ENCODE measurements at regions not wholly inside any gene's neighbourhood (a gene's known extent, or its start where the extent isn't known, plus 50 kb on each side); places are given as distances from the start of the nearest gene placed in this dataset.

- DNase-seq (no peak), ATAC-seq (replicated peaks) (no peak)
- Mint-ChIP-seq H3K4me3 (no peak overlapping the region), H3K27me3 (peaks cover 0 to 19% of the 10 kb centered on the region in 2 donors), H3K36me3 (ENCODE audit: insufficient read depth) (no peaks in the 10 kb centered on the region), H3K4me1 (ENCODE audit: low read depth in 2 of 2) (no peaks in the 10 kb centered on the region), H3K27ac (no peak overlapping the region), H3K9me3 (peaks cover 4 to 6% of the 10 kb centered on the region in 2 donors)
Observed at GRCh38 chr13:111953546-111954178, 113.3 kb upstream of the SOX1 start.

- Mint-ChIP-seq H3K4me3 (no peak overlapping the region), H3K27me3 (peaks cover 0 to 15% of the 10 kb centered on the region in 2 donors), H3K4me1 (ENCODE audit: low read depth in 2 of 2) (no peaks in the 10 kb centered on the region), H3K27ac (no peak overlapping the region), H3K36me3 (ENCODE audit: insufficient read depth) (no peaks in the 10 kb centered on the region), H3K9me3 (peaks cover 2 to 6% of the 10 kb centered on the region in 2 donors)
- ATAC-seq (replicated peaks) = no peak
- DNase-seq = no peak
Observed at GRCh38 chr13:111954661-111955411, 112.1 kb upstream of the SOX1 start.

- ATAC-seq (replicated peaks) (no peak), DNase-seq (no peak)
- Mint-ChIP-seq H3K9me3 (peaks cover 2 to 6% of the 10 kb centered on the region in 2 donors), H3K4me1 (ENCODE audit: low read depth in 2 of 2) (no peaks in the 10 kb centered on the region), H3K27me3 (peaks cover 0 to 15% of the 10 kb centered on the region in 2 donors), H3K36me3 (ENCODE audit: insufficient read depth) (no peaks in the 10 kb centered on the region), H3K4me3 (no peak overlapping the region), H3K27ac (no peak overlapping the region)
Observed at GRCh38 chr13:111955412-111956065, 111.4 kb upstream of the SOX1 start.

DNA sequence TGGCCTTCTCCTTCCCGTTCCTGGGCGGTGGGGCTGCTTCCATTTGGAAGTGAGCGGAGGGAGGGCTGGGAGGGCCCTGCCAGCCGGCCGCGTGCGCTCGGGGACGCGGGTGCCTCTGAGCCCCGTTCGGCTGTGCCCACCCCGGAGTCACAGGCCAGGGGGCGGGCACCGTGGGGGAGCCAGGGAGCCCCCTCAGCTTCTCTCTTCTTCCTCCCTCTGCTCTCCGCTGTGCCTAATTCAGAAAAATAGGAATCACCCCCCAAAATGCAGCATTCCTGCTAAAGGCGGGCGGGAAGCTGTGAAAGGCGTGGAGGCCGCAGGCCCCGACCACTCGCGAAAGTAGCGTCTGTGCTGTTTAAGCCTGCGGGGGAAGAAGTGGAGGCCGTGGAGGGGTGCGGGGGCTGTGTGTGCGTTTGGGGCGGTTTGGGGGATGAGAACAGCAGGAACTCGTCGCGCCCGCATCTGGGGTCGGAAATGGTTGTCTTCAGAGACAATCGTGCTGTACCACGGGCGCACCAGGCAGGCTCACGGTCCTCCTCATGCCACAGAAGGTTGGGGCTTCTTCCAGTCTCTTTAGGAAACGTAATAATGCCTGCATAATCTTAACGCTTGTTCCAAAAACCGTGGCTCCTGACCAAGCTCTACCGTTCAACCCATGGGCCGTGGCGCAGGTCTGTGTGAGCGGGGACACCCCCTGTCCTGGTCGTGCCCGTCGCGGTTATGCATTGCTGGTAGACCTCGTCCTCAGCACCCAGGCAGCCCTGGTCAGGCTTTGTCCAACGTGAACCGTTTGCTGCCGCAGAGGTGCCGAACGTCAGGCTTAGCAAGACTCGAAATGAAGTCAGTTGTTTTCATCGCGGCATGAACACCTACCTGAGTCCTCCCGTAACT is 110.4 kb upstream of the SOX1 start:
- ATAC-seq (replicated peaks) = no peak
- H3K27ac Mint-ChIP-seq = no peak overlapping the region
- no peak for DNase-seq
- peaks cover under 1 to 1% of the 10 kb centered on the region in 2 donors for H3K9me3 Mint-ChIP-seq
- H3K4me3 Mint-ChIP-seq = no peak overlapping the region
- H3K4me1 Mint-ChIP-seq (ENCODE audit: low read depth in 2 of 2) = no peaks in the 10 kb centered on the region
- peaks cover 0 to 10% of the 10 kb centered on the region in 2 donors for H3K27me3 Mint-ChIP-seq
- H3K36me3 Mint-ChIP-seq (ENCODE audit: insufficient read depth) = no peaks in the 10 kb centered on the region

DNA sequence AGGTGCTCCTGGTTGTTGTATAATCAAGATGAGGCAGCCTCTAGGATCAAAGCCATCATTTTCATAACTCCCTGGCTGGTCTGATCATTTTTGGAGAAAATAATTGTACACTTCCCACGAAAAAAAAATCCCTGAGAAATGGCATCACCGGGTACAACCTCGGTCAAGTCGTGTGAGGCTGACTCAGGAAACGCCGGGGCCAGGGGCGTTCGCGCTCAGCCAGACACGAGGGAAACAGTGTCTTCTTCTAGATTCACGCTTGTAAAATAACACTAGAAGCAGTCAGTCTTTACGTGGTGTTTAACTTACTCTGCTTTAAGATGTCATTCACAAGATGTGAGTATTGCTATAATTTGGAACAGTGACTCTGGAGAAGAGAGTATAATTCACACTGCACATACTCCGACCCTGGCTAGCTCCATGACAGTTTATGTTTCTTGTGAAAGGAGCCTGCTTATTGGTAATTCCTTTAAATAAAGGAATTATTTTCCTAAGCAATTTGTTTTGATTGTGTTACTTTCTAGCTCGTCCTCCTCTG is 109.0 kb upstream of the SOX1 start:
- ATAC-seq (replicated peaks) (no peak), DNase-seq (no peak)
- Mint-ChIP-seq H3K4me3 (no peak overlapping the region), H3K36me3 (ENCODE audit: insufficient read depth) (no peaks in the 10 kb centered on the region), H3K4me1 (ENCODE audit: low read depth in 2 of 2) (no peaks in the 10 kb centered on the region), H3K27ac (no peak overlapping the region), H3K9me3 (no peaks in the 10 kb centered on the region), H3K27me3 (no peaks in the 10 kb centered on the region)

GRCh38 chr13:111958612-111959395 is 108.1 kb upstream of the SOX1 start:
- ATAC-seq (replicated peaks) (no peak), DNase-seq (no peak)
- H3K4me3 Mint-ChIP-seq = no peak overlapping the region
- H3K9me3 Mint-ChIP-seq = no peaks in the 10 kb centered on the region
- H3K27me3 Mint-ChIP-seq = no peaks in the 10 kb centered on the region
- H3K27ac Mint-ChIP-seq = no peak overlapping the region
- H3K36me3 Mint-ChIP-seq (ENCODE audit: insufficient read depth) = no peaks in the 10 kb centered on the region
- no peaks in the 10 kb centered on the region for H3K4me1 Mint-ChIP-seq (ENCODE audit: low read depth in 2 of 2)

DNA sequence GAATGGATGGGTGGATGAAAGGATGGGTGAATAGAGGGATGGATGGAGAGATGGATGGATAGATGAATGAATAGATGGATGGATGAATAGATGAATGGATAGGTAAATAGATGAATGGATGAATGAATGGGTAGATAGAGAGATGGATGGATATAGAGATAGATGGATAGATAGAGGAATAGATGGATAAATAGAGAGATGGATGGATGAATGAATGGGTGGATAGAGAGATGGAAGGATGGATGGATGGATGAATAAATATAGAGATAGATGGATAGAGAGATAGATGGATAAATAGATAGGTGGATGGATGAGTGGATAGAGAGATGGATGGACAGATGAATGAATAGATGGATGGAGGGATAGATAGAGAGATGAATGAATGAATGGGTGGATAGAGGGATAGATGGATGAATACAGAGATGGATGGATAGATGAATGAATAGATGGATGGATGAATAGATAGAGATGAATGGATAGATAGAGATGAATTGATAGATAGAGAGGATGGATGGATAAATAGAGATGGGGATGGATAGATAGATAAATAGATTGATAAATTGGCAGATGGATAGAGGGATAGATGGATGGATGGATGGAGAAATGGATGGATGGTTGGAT is 106.7 kb upstream of the SOX1 start:
- Mint-ChIP-seq H3K4me3 (no peak overlapping the region), H3K27ac (no peak overlapping the region), H3K4me1 (ENCODE audit: low read depth in 2 of 2) (no peaks in the 10 kb centered on the region), H3K27me3 (no peaks in the 10 kb centered on the region), H3K36me3 (ENCODE audit: insufficient read depth) (no peaks in the 10 kb centered on the region), H3K9me3 (no peaks in the 10 kb centered on the region)
- DNase-seq = no peak
- no peak for ATAC-seq (replicated peaks)

DNA sequence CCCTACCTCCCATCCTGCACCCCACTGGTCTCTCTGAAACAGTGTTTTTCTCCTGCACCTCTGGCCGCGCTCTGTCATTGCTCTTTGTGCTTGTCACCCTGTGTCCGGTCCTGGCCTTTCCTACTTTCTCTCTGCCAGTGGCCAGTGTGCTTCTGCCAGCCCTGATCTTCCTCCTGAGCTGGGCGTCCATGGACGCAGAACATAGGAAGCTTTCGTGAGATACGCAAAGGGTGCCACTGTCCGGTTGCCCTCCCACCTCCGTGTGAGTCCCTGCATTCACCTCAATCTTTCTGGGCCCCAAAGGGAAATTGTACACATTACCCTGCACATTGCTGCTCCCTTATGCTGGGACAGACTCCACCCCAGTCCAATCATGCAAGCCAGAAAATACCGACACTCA is 105.7 kb upstream of the SOX1 start:
- no peak overlapping the region for H3K4me3 Mint-ChIP-seq
- H3K27ac Mint-ChIP-seq = no peak overlapping the region
- no peaks in the 10 kb centered on the region for H3K4me1 Mint-ChIP-seq (ENCODE audit: low read depth in 2 of 2)
- no peak for ATAC-seq (replicated peaks)
- no peaks in the 10 kb centered on the region for H3K9me3 Mint-ChIP-seq
- DNase-seq = no peak
- H3K36me3 Mint-ChIP-seq (ENCODE audit: insufficient read depth) = no peaks in the 10 kb centered on the region
- no peaks in the 10 kb centered on the region for H3K27me3 Mint-ChIP-seq

DNA sequence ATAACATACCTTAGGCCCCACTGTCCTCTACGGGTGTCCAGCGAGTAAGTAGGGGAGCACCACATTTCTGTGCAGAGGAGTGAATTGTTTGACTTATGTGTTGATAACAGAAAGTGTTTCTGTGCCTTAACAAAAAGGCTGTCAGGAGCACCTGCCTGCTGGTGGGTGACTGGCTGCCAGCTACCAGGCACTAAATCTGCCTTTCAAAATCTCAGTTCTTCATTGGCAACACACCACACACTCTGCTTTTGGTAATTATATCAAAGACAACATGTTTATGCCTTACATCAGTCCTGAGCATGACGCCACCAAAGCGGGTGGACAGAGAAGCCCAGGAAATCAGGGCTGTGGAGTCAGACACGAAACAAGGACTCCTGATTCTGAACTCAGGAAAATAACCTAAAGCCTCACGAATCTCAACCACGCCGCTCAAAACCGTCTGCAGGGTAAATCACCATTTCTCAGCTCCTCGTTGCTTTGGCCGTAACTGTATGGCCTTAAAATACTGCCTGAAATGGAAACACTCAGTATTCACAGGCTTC is 105.2 kb upstream of the SOX1 start:
- Mint-ChIP-seq H3K27me3 (no peaks in the 10 kb centered on the region), H3K4me1 (ENCODE audit: low read depth in 2 of 2) (no peaks in the 10 kb centered on the region), H3K9me3 (no peaks in the 10 kb centered on the region), H3K4me3 (no peak overlapping the region), H3K27ac (no peak overlapping the region), H3K36me3 (ENCODE audit: insufficient read depth) (no peaks in the 10 kb centered on the region)
- DNase-seq (no peak), ATAC-seq (replicated peaks) (no peak)

DNA sequence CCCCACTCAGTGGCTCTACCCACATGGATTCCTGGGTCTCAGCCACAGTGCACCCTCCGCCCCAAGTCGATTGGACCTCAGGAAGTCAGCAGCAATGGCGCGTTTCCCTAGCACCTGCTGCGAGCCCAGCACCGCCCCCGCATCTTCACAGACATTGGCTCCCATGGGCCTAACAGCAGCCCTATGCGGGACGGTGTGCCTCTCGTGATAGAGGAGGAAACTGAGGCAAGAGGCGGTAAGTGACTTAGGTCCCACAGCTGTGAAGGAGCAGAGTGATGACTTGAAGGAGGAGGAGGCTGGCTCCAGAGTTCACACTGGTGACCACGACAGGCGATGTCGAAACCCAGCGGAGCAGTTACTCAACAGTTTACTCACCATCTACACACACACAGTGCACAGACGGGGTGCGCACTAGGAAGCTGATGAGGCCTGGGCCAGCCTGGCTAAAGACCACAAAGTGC is 104.5 kb upstream of the SOX1 start:
- H3K4me1 Mint-ChIP-seq (ENCODE audit: low read depth in 2 of 2) = no peaks in the 10 kb centered on the region
- no peaks in the 10 kb centered on the region for H3K27me3 Mint-ChIP-seq
- H3K36me3 Mint-ChIP-seq (ENCODE audit: insufficient read depth) = no peaks in the 10 kb centered on the region
- H3K27ac Mint-ChIP-seq = no peak overlapping the region
- no peaks in the 10 kb centered on the region for H3K9me3 Mint-ChIP-seq
- H3K4me3 Mint-ChIP-seq = no peak overlapping the region
- DNase-seq (no peak), ATAC-seq (replicated peaks) (no peak)

GRCh38 chr13:111963031-111963430 is 103.9 kb upstream of the SOX1 start:
- Mint-ChIP-seq H3K4me3 (no peak overlapping the region), H3K27ac (no peak overlapping the region), H3K9me3 (no peaks in the 10 kb centered on the region), H3K36me3 (ENCODE audit: insufficient read depth) (no peaks in the 10 kb centered on the region), H3K4me1 (ENCODE audit: low read depth in 2 of 2) (no peaks in the 10 kb centered on the region), H3K27me3 (no peaks in the 10 kb centered on the region)
- DNase-seq (no peak), ATAC-seq (replicated peaks) (no peak)

DNA sequence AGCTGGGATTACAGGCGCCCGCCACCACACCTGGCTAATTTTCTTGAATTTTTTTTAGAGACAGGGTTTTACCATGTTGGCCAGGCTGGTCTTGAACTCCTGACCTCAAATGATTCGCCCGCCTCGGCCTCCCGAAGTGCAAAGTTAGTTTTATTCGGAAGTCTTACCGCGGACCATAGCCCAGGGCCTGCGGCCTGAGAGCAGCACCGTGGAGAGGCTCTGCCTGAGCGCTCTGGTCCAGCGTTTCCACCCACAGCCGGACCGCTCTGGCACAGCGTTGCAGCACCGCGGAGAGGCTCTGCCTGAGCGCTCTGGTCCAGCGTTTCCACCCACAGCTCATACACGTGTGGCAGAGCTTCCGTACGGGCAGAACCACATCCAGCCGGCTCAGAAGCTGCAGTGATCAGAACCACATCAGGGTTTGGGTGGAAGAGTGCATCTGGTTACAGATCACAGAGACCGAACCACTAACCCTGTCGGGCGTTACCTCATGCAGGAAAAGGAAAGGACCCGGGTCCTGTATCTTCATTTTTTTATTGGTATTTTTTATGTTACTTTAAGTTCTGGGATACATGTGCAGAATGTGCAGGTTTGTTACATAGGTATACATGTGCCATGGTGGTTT is 102.4 kb upstream of the SOX1 start:
- ATAC-seq (replicated peaks) (no peak), DNase-seq (no peak)
- Mint-ChIP-seq H3K9me3 (no peaks in the 10 kb centered on the region), H3K27me3 (no peaks in the 10 kb centered on the region), H3K36me3 (ENCODE audit: insufficient read depth) (no peaks in the 10 kb centered on the region), H3K4me3 (no peak overlapping the region), H3K4me1 (ENCODE audit: low read depth in 2 of 2) (no peaks in the 10 kb centered on the region), H3K27ac (no peak overlapping the region)

Data from effector memory CD8-positive, alpha-beta T cell (primary cell).